ENCODE measurements at regions not wholly inside any gene's neighbourhood (a gene's known extent, or its start where the extent isn't known, plus 50 kb on each side); places are given as distances from the start of the nearest gene placed in this dataset.
"Not testable (repeated sequence)": the region's sequence is repeated elsewhere in the genome, so short reads cannot be mapped to it uniquely, and the experiment has no call there.

DNA sequence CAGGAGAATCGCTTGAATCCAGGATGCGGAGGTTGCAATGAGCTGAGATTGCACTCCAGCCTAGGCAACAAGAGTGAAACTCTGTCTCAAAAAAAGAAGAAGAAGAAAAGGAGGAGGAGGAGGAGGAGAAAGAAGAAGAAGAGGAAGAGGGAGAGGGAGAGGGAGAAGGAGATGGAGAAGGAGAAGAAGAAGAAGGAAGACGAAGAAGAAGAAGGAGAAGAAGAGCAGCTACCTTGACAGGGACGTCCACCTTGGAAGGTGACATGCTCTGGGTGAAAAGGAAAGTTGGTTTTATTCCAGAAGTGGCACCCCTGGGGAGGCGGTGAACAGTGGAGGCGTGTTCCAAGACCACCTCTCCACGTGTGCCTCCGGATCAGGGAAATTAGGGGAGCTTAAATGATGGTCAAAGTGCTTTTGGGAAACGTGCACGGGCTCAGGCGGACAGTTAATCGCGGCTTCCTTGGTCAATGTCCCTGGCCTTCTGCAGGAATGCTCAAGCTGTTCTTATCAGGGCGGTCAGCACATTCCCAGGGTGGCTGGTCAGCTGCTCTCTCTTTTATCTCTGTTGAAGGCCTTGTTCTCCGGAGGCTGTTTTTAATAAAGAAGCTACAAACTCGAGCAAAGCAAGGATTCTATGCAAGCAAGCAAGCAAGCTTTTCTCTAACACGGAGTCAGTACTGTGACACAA, 78.9 kb upstream of the PEG3 start:
- 61 to 63% methylated on average over 17 of the region's 17 CpGs for WGBS, 2 experiments (ENCODE audit: insufficient coverage in 2 of 2)
- Histone ChIP-seq H3K27ac (ENCODE audit: low read depth, low read length, severe bottlenecking) (no peak overlapping the region), H3K9me3 (ENCODE audit: control insufficient read depth, low read length) (peaks cover 42% of the 10 kb centered on the region)

DNA sequence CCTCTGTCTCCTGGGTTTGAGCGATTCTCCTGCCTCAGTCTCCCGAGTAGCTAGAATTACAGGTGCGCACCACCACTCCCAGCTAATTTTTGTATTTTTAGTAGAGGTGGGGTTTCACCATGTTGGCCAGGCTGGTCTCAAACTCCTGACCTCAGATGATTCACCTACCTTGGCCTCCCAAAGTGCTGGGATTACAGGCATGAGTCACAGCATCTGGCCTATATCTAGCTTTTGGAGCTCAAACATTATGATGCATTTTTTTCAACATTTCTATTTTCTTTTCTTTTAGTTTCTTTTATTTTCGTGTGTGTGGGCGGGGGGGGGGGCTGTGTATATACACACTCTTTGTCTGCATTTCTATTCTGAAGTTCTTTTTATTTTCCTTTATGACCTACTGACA, 85.6 kb upstream of the PEG3 start:
- H3K4me1 ChIP-seq (ENCODE audit: control insufficient read depth, insufficient read depth, low read length, poor library complexity, severe bottlenecking); H3K27ac ChIP-seq (ENCODE audit: low read depth, low read length, severe bottlenecking); H3K4me3 ChIP-seq (ENCODE audit: extremely low read depth, insufficient read depth, low read length, poor library complexity, severe bottlenecking); H3K36me3 ChIP-seq (ENCODE audit: control insufficient read depth, insufficient read depth, low read length): not testable (repeated sequence)
- peaks cover 48% of the 10 kb centered on the region for H3K9me3 ChIP-seq (ENCODE audit: control insufficient read depth, low read length)
- WGBS, 2 experiments (ENCODE audit: insufficient coverage in 2 of 2), result 80% methylated on average over 1 of the region's 5 CpGs; no CpG with 5 or more reads in 1 of the 2 experiments

More for the DNA sequence above, 78.9 kb upstream of the PEG3 start:
- H3K36me3 ChIP-seq (ENCODE audit: control insufficient read depth, insufficient read depth, low read length), result no peaks in the 10 kb centered on the region
- no peak overlapping the region for H3K4me3 ChIP-seq (ENCODE audit: extremely low read depth, insufficient read depth, low read length, poor library complexity, severe bottlenecking)
- no peaks in the 10 kb centered on the region for H3K4me1 ChIP-seq (ENCODE audit: control insufficient read depth, insufficient read depth, low read length, poor library complexity, severe bottlenecking)

DNA sequence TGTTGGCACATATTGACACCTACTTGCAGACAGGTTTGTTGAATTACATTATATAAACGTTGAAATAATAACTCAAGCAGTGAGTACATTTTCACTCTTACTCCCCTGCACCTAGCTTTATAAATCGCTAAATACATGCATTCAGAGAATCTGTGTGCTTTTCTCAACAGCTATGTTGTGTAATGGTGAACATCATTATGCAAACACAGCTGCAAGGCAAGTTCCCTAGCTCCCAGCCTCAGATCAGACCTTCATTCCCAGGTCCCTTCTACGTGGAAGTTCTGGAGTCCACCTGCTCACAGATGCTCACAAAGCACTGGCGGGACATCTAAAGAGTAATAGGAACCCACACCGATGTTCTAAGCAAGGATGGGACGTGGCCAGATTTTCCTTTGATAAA, 86.8 kb upstream of the PEG3 start:
- Histone ChIP-seq H3K36me3 (ENCODE audit: control insufficient read depth, insufficient read depth, low read length) (no peaks in the 10 kb centered on the region), H3K27ac (ENCODE audit: low read depth, low read length, severe bottlenecking) (no peak overlapping the region), H3K9me3 (ENCODE audit: control insufficient read depth, low read length) (peaks cover 52% of the 10 kb centered on the region), H3K4me3 (ENCODE audit: extremely low read depth, insufficient read depth, low read length, poor library complexity, severe bottlenecking) (no peak overlapping the region), H3K4me1 (ENCODE audit: control insufficient read depth, insufficient read depth, low read length, poor library complexity, severe bottlenecking) (no peaks in the 10 kb centered on the region)
- 0 to 44% methylated on average over 1 to 2 of the region's 6 CpGs for WGBS, 2 experiments (ENCODE audit: insufficient coverage in 2 of 2)

DNA sequence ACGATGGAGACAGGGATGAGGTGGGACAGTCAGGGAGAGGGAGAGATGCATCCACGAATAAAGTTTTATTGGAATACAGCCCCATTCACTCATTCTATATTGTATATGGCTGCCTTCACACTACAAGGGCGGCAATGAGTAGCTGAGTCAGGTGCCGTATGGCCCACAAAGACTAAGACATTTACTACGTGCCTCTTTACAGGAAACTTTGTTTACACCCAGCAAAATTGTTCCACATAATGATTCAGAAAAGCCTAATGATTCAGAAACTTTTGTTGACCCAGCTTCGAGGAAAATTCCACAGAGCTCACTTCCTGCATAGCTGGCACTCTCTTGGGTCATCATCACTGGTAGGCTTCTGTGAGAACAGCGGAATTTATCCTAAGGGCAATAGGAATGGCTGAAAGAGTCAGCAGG, 87.3 kb upstream of the PEG3 start:
- no peak overlapping the region for H3K27ac ChIP-seq (ENCODE audit: low read depth, low read length, severe bottlenecking)
- peaks cover 57% of the 10 kb centered on the region for H3K9me3 ChIP-seq (ENCODE audit: control insufficient read depth, low read length)
- H3K36me3 ChIP-seq (ENCODE audit: control insufficient read depth, insufficient read depth, low read length), result no peaks in the 10 kb centered on the region
- 52 to 58% methylated on average over 5 of the region's 7 CpGs for WGBS, 2 experiments (ENCODE audit: insufficient coverage in 2 of 2)
- H3K4me3 ChIP-seq (ENCODE audit: extremely low read depth, insufficient read depth, low read length, poor library complexity, severe bottlenecking), result no peak overlapping the region
- H3K4me1 ChIP-seq (ENCODE audit: control insufficient read depth, insufficient read depth, low read length, poor library complexity, severe bottlenecking), result no peaks in the 10 kb centered on the region

DNA sequence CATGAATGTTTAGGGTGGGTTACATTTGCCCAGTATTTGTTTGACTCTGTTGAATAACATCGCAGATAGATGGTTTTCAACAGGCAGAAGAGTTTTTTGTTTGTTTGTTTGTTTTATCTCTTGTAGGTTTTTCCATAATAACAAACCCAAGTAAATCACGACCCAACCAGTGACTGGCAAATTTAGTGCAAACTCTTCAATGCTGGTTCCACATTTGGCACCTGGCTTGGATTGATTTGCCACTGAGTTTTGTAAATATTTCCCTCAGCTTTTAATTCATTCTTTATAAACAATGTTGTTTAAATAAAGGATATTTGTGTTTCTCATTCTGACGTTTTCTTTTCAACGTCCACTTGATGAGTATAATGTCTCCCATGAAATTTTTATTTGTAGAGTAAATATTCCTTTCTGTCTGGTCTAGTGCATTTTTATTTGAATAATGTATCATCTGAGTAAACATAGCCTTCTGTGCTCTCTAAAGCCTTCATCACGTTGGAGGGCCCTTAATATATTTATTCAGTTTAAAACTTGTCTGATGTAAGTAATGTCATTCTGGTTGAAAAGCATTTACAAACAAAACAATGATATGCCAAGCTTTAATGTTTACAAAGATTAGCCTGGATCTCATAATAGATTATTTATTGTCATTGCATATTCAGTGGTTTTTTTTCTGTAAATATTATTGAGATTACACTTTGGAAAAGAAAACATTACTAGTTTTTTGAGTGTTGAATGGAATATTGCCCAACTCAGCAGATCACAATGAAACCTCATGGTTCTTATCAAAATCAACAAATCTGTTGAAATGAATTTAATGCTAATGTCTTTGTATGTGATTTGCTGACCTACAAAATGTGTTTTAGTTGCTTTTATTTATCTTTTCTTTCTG, 90.4 kb upstream of the PEG3 start:
- peaks cover 74% of the 10 kb centered on the region for H3K9me3 ChIP-seq (ENCODE audit: control insufficient read depth, low read length)
- H3K4me3 ChIP-seq (ENCODE audit: extremely low read depth, insufficient read depth, low read length, poor library complexity, severe bottlenecking), result no peak overlapping the region
- H3K4me1 ChIP-seq (ENCODE audit: control insufficient read depth, insufficient read depth, low read length, poor library complexity, severe bottlenecking), result no peaks in the 10 kb centered on the region
- H3K27ac ChIP-seq (ENCODE audit: low read depth, low read length, severe bottlenecking), result no peak overlapping the region
- no peaks in the 10 kb centered on the region for H3K36me3 ChIP-seq (ENCODE audit: control insufficient read depth, insufficient read depth, low read length)
- no CpG with 5 or more reads among the region's 5 CpGs for WGBS, 2 experiments (ENCODE audit: insufficient coverage in 2 of 2)

DNA sequence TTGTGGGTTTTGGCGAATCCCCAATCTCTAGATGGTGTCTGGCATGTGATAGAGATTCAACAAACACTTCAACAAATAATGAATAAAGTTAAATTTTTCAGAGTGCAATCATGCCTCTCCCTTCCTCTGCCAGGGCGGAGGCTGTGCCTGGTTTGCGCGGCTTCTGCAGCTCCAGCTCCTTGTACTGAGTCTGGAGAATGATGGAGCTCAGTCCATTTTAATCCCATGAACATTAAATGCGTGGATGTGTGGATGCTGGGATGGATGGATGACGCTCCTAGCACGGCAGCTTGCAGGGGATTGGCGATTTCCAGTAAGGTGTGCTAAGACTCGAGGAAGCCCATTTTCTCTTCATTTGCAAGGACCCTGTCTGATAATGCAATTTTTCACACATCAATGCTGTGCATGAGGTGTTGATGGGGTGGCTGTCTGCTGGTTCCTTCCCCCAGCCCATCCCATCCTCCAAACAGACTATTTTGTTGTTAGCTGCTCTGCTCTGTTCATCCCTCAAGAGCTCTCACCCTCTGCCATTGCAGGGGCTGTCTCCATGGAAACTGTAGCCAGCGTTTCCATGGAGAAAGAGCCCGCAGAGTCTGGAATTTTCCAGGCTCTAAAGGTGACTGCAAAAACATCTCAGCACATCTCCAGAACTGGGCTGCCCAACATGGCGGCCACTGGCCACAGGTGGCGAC, 92.6 kb upstream of the PEG3 start:
- WGBS, 2 experiments (ENCODE audit: insufficient coverage in 2 of 2), result 52 to 64% methylated on average over 4 to 6 of the region's 13 CpGs
- H3K4me3 ChIP-seq (ENCODE audit: extremely low read depth, insufficient read depth, low read length, poor library complexity, severe bottlenecking), result no peak overlapping the region
- H3K9me3 ChIP-seq (ENCODE audit: control insufficient read depth, low read length), result peaks cover 77% of the 10 kb centered on the region
- H3K27ac ChIP-seq (ENCODE audit: low read depth, low read length, severe bottlenecking), result no peak overlapping the region
- H3K36me3 ChIP-seq (ENCODE audit: control insufficient read depth, insufficient read depth, low read length), result no peaks in the 10 kb centered on the region
- H3K4me1 ChIP-seq (ENCODE audit: control insufficient read depth, insufficient read depth, low read length, poor library complexity, severe bottlenecking), result no peaks in the 10 kb centered on the region

DNA sequence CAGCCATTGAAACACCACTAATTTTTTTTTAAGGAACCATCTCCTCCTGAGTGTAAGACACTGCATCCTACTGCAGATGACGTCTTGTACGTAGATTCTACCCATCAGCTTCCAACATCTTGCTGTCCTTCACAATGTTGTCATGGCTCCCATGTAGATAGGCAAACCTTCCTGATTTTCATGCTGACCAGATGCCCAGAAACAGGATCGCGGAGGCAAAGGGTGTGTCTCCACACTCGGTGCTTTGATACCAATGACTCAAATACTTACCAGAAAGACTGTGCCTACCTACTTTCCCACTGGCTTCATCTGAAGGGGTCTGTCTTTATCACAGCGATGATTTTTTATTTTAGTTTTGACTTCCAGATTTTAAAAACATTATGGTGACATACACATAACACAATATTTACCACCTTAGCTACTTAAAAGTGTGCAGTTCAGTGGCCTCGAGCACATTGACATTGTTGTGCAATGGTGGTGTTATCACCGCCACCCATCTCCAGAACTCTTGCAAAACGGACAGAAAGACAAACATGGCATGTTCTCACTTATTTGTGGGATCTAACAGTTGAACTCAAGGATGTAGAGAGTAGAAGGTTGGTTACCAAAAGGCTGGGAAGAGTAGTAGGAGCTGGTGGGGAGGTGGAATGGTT, 94.0 kb upstream of the PEG3 start:
- 62 to 83% methylated on average over 8 of the region's 9 CpGs for WGBS, 2 experiments (ENCODE audit: insufficient coverage in 2 of 2)
- no peak overlapping the region for H3K4me3 ChIP-seq (ENCODE audit: extremely low read depth, insufficient read depth, low read length, poor library complexity, severe bottlenecking)
- no peaks in the 10 kb centered on the region for H3K36me3 ChIP-seq (ENCODE audit: control insufficient read depth, insufficient read depth, low read length)
- H3K4me1 ChIP-seq (ENCODE audit: control insufficient read depth, insufficient read depth, low read length, poor library complexity, severe bottlenecking), result no peaks in the 10 kb centered on the region
- no peak overlapping the region for H3K27ac ChIP-seq (ENCODE audit: low read depth, low read length, severe bottlenecking)
- H3K9me3 ChIP-seq (ENCODE audit: control insufficient read depth, low read length), result peaks cover 78% of the 10 kb centered on the region

DNA sequence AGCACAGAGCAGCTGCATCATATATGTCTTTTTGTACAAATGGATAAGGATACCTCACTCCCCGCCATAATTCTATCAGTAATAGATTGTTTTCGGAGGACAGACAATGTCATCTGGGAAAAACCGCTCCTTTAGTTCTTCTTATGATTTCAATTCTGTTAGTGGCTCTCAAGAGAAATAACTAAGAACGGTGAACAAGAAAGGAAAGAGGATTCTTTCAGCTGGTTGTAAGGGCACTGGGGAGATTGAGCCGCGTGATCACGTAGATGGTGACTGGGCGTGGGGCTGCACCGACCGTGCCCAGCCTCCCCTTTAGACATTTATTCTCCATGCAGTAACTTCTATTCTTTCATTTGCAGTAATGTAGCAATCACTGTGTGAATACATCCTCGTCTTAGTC, 99.4 kb upstream of the PEG3 start:
- H3K4me1 ChIP-seq (ENCODE audit: control insufficient read depth, insufficient read depth, low read length, poor library complexity, severe bottlenecking), result no peaks in the 10 kb centered on the region
- 56 to 91% methylated on average over 1 to 8 of the region's 11 CpGs for WGBS, 2 experiments (ENCODE audit: insufficient coverage in 2 of 2)
- peaks cover 74% of the 10 kb centered on the region for H3K9me3 ChIP-seq (ENCODE audit: control insufficient read depth, low read length)
- no peaks in the 10 kb centered on the region for H3K36me3 ChIP-seq (ENCODE audit: control insufficient read depth, insufficient read depth, low read length)
- H3K27ac ChIP-seq (ENCODE audit: low read depth, low read length, severe bottlenecking), result no peak overlapping the region
- no peak overlapping the region for H3K4me3 ChIP-seq (ENCODE audit: extremely low read depth, insufficient read depth, low read length, poor library complexity, severe bottlenecking)

DNA sequence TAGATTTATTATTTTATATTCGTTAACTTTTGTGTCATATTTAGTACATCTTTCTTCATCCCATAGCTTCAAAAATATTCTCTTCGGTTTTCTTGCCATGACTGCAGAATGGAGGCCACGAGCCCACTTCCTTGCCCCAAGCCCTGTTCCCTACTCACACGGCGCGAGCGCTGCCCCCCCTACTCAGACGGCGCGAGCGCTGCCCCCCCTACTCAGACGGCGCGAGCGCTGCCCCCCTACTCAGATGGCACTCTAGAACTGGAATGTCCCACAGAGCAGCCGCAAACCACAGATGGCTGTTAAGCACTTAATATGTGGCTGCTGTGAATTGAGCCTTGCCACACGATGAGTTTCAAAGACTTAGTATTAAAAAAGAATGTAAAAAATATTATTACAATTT, 102.2 kb upstream of the PEG3 start:
- Histone ChIP-seq H3K4me3 (ENCODE audit: extremely low read depth, insufficient read depth, low read length, poor library complexity, severe bottlenecking) (no peak overlapping the region), H3K4me1 (ENCODE audit: control insufficient read depth, insufficient read depth, low read length, poor library complexity, severe bottlenecking) (no peaks in the 10 kb centered on the region), H3K36me3 (ENCODE audit: control insufficient read depth, insufficient read depth, low read length) (no peaks in the 10 kb centered on the region), H3K27ac (ENCODE audit: low read depth, low read length, severe bottlenecking) (no peak overlapping the region), H3K9me3 (ENCODE audit: control insufficient read depth, low read length) (peaks cover 56% of the 10 kb centered on the region)
- WGBS, 2 experiments (ENCODE audit: insufficient coverage in 2 of 2), result 85 to 91% methylated on average over 6 of the region's 17 CpGs

DNA sequence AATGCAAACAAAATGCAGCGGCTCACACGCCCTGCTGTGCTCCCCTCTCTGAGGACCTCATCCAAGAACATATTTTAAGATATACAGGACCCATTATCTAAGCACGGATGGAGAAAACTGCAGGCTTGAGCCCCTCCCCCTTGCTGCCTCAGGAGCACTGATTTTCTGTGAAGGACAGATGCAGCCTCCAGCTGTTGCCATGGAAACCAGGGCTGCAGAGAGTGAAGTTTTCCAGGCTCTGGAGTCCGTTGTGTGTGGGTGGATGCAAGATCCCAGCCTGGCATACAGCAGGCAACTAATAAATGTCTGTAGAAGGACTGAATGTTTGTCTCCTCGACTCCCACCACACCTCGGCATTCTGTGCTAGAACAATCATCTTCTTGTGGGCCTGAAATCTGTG, 105.6 kb upstream of the PEG3 start:
- peaks cover 48% of the 10 kb centered on the region for H3K9me3 ChIP-seq (ENCODE audit: control insufficient read depth, low read length)
- no peak overlapping the region for H3K27ac ChIP-seq (ENCODE audit: low read depth, low read length, severe bottlenecking)

More for the DNA sequence above, 105.6 kb upstream of the PEG3 start:
- no peak overlapping the region for H3K4me3 ChIP-seq (ENCODE audit: extremely low read depth, insufficient read depth, low read length, poor library complexity, severe bottlenecking)
- no peaks in the 10 kb centered on the region for H3K36me3 ChIP-seq (ENCODE audit: control insufficient read depth, insufficient read depth, low read length)
- 45 to 58% methylated on average over 3 to 4 of the region's 6 CpGs for WGBS, 2 experiments (ENCODE audit: insufficient coverage in 2 of 2)
- no peaks in the 10 kb centered on the region for H3K4me1 ChIP-seq (ENCODE audit: control insufficient read depth, insufficient read depth, low read length, poor library complexity, severe bottlenecking)
